ENCODE measurements at regions not wholly inside any gene's neighbourhood (a gene's known extent, or its start where the extent isn't known, plus 50 kb on each side); places are given as distances from the start of the nearest gene placed in this dataset.

DNA sequence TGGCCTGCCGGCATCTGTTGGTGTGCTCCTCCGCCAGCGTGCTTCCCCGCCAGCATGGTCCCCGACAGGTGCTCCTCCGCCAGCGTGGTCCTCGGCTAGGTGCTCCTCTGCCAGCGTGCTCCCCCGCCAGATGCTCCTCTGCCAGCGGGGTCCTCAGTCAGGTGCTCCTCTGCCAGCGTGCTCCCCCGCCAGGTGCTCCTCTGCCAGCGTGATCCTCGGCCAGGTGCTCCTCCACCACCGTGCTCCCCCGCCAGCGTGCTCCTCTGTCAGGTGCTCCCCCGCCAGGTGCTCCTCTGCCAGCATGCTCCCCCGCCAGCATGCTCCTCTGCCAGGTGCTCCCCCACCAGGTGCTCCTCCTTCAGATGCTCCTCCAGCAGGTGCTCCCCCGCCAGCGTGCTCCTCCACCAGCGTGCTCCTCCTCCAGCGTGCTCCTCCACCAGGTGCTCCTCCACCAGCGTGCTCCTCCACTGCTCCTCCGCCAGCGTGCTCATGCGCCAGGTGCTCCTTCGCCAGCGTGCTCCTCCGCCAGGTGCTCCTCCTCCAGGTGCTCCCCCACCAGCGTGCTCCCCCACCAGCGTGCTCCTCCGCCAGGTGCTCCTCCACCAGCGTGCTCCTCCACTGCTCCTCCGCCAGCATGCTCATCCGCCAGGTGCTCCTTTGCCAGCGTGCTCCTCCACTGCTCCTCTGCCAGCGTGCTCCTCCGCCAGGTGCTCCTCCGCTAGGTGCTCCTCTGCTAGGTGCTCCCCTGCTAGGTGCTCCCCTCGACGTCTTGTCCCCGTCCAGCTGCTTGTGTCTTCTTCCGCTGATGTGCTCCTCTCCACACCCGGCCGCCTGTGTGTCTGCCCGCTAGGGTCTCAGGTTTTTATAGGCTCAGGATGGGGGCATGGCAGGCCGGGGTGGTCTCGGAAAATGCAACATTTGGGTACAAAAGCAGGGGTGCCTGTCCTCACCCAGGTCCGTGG, 223.0 kb downstream of the NRIP1 start:
- H3K9me3 Mint-ChIP-seq = peaks cover 29 to 38% of the 10 kb centered on the region in 2 experiments
- H3K27ac Mint-ChIP-seq = no peak overlapping the region
- H2AFZ ChIP-seq (ENCODE audit: low read length) = no peak overlapping the region
- H3K4me1 Mint-ChIP-seq = peaks cover 13 to 14% of the 10 kb centered on the region in 2 experiments
- H4K5ac ChIP-seq (ENCODE audit: insufficient read length, low read depth, low read length) = no peak overlapping the region
- H2BK12ac ChIP-seq (ENCODE audit: insufficient read length, low read depth, low read length) = no peak overlapping the region
- H2BK20ac ChIP-seq (ENCODE audit: low read depth, low read length, poor library complexity, severe bottlenecking) = no peak overlapping the region
- no peak overlapping the region for H3K4me3 Mint-ChIP-seq
- H2BK5ac ChIP-seq (ENCODE audit: insufficient read length, low read length) = no peak overlapping the region
- no peak overlapping the region for H3T11ph ChIP-seq (ENCODE audit: low read length)
- no peak overlapping the region for H3K4me2 ChIP-seq (ENCODE audit: insufficient read depth, insufficient read length, low read length)
- no peak overlapping the region for H2BK120ac ChIP-seq (ENCODE audit: low read depth, low read length, poor library complexity, severe bottlenecking)
- H3K9me3 ChIP-seq (ENCODE audit: control insufficient read depth, low read depth, low read length) = no peaks in the 10 kb centered on the region
- no peak overlapping the region for H3K23ac ChIP-seq (ENCODE audit: insufficient read length, low read depth, low read length)
- peaks cover 18 to 47% (median 26%) of the 10 kb centered on the region in 3 experiments for H3K36me3 Mint-ChIP-seq (ENCODE audit: insufficient read depth in 1 of 3, low read depth in 3 of 3)
- no peaks in the 10 kb centered on the region for H3K23me2 ChIP-seq (ENCODE audit: insufficient read length, low read depth, low read length, poor library complexity, severe bottlenecking)
- H3K4me1 ChIP-seq (ENCODE audit: insufficient read depth, low read length) = no peaks in the 10 kb centered on the region
- no peak overlapping the region for H3K56ac ChIP-seq (ENCODE audit: insufficient read length, low read depth, low read length)
- H3K14ac ChIP-seq (ENCODE audit: insufficient read depth, low read length) = no peak overlapping the region
- H4K20me1 ChIP-seq (ENCODE audit: control insufficient read depth, insufficient read depth, insufficient read length) = no peaks in the 10 kb centered on the region
- no peak overlapping the region for H3K27ac ChIP-seq (ENCODE audit: insufficient read length, low read depth, low read length)
- H2AK5ac ChIP-seq (ENCODE audit: insufficient read length, low read length) = no peak overlapping the region
- H3K79me1 ChIP-seq (ENCODE audit: insufficient read depth, low read depth, low read length, poor library complexity, severe bottlenecking) = no peaks in the 10 kb centered on the region
- H3K27me3 ChIP-seq (ENCODE audit: insufficient read depth, low read length) = no peaks in the 10 kb centered on the region
- no peaks in the 10 kb centered on the region for H3K27me3 Mint-ChIP-seq (ENCODE audit: low read depth)
- DNase-seq = no peak
- no peaks in the 10 kb centered on the region for H3K79me2 ChIP-seq (ENCODE audit: insufficient read depth, low read length)
- no peak overlapping the region for H4K91ac ChIP-seq (ENCODE audit: insufficient read length, low read depth, low read length)
- H4K8ac ChIP-seq (replicated peaks; ENCODE audit: insufficient read length, low read depth, low read length) = no peak overlapping the region
- TF ChIP-seq, protein P1, sequence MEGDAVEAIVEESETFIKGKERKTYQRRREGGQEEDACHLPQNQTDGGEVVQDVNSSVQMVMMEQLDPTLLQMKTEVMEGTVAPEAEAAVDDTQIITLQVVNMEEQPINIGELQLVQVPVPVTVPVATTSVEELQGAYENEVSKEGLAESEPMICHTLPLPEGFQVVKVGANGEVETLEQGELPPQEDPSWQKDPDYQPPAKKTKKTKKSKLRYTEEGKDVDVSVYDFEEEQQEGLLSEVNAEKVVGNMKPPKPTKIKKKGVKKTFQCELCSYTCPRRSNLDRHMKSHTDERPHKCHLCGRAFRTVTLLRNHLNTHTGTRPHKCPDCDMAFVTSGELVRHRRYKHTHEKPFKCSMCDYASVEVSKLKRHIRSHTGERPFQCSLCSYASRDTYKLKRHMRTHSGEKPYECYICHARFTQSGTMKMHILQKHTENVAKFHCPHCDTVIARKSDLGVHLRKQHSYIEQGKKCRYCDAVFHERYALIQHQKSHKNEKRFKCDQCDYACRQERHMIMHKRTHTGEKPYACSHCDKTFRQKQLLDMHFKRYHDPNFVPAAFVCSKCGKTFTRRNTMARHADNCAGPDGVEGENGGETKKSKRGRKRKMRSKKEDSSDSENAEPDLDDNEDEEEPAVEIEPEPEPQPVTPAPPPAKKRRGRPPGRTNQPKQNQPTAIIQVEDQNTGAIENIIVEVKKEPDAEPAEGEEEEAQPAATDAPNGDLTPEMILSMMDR (conservative IDR thresholded peaks at IDR 0.05) = no peak
- no peak overlapping the region for H3K4ac ChIP-seq (ENCODE audit: low read depth, low read length)
- H2BK15ac ChIP-seq (ENCODE audit: low read depth, low read length) = no peak overlapping the region
- H3K9ac ChIP-seq (ENCODE audit: extremely low read depth, insufficient read length, low read length) = no peak overlapping the region
- no peak overlapping the region for H3K18ac ChIP-seq (ENCODE audit: insufficient read length, low read depth, low read length)
- WGBS (ENCODE audit: extremely low coverage, insufficient read length, low lambda C conversion rate) = no CpG with 5 or more reads among the region's 51 CpGs

Measured in H9 (cell line).